Activated B cell treated with CpG ODN at 0.5 μM for 24 hours (primary cell): ENCODE measurements at regions not wholly inside any gene's neighbourhood (a gene's known extent, or its start where the extent isn't known, plus 50 kb on each side); places are given as distances from the start of the nearest gene placed in this dataset.

Experiments
- ATAC-seq: fragments of 200-7000 bp; cut with Tn5 transposase; one replicate; pipeline ENCODE4 v1.10.0; 2021; ENCODE audit warnings: low read depth, mild to moderate bottlenecking, moderate library complexity
- CTCF ChIA-PET: fragments of 350-600 bp; sonication (Branson Sonifier 250); formaldehyde crosslinking; loops from one replicate; lab custom pipeline; 2021; ENCODE audit warnings: antibody characterized with exemption; lab: Charles Lee
- POLR2A ChIA-PET: fragments of 350-600 bp; sonication (Branson Sonifier 250); formaldehyde crosslinking; loops from one replicate; lab custom pipeline; 2021; ENCODE audit warnings: antibody characterized with exemption; lab: Charles Lee
- DNase-seq: peaks from one replicate; pipeline ENCODE4 v3.0.0; 2022
- H3K27ac Mint-ChIP-seq: one replicate; pipeline ENCODE4 v1.8.0; 2020; ENCODE audit warnings: mixed read lengths
- H3K27me3 Mint-ChIP-seq: one replicate; pipeline ENCODE4 v1.8.0; 2021; ENCODE audit warnings: mixed read lengths
- H3K36me3 Mint-ChIP-seq: one replicate; pipeline ENCODE4 v1.8.0; 2021; ENCODE audit warnings: low read depth, mixed read lengths
- H3K4me1 Mint-ChIP-seq: one replicate; pipeline ENCODE4 v1.8.0; 2021; ENCODE audit warnings: mixed read lengths
- H3K4me3 Mint-ChIP-seq: one replicate; pipeline ENCODE4 v1.8.0; 2020; ENCODE audit warnings: mild to moderate bottlenecking, mixed read lengths
- H3K9me3 Mint-ChIP-seq: one replicate; pipeline ENCODE4 v1.8.0; 2020; ENCODE audit warnings: mixed read lengths
- CTCF ChIP-seq: fragments of 200-600 bp; IDR thresholded peaks from one replicate; pipeline ENCODE4 v1.8.0; 2022; ENCODE audit warnings: antibody characterized with exemption, mild to moderate bottlenecking
- intact Hi-C: fragments of 100-400 bp; cut with micrococcal nuclease; formaldehyde crosslinking; loops from one replicate; pipeline ENCODE4 v1.15.1; 2024

GRCh38 chr11:116079580-116079979, 575.4 kb upstream of the CADM1 start:
- TF ChIP-seq CTCF, result no peak
- CTCF ChIA-PET, result no interaction called here
- ATAC-seq, result no peak
- no peaks in the 10 kb centered on the region for H3K36me3 Mint-ChIP-seq
- no peak for DNase-seq
- peaks cover 3% of the 10 kb centered on the region for H3K27me3 Mint-ChIP-seq
- POLR2A ChIA-PET, result no interaction called here
- H3K9me3 Mint-ChIP-seq, result peaks cover 5% of the 10 kb centered on the region
- H3K4me3 Mint-ChIP-seq, result no peak overlapping the region
- H3K27ac Mint-ChIP-seq, result no peak overlapping the region
- H3K4me1 Mint-ChIP-seq, result no peaks in the 10 kb centered on the region
- intact Hi-C loops, result no loop called here

- no peaks in the 10 kb centered on the region for H3K4me1 Mint-ChIP-seq
- H3K27ac Mint-ChIP-seq, result no peak overlapping the region
- H3K9me3 Mint-ChIP-seq, result peaks cover 5% of the 10 kb centered on the region
- CTCF ChIA-PET, result no interaction called here
- H3K27me3 Mint-ChIP-seq, result no peaks in the 10 kb centered on the region
- H3K4me3 Mint-ChIP-seq, result no peak overlapping the region
- POLR2A ChIA-PET, result no interaction called here
- ATAC-seq (no peak), DNase-seq (no peak)
- no peaks in the 10 kb centered on the region for H3K36me3 Mint-ChIP-seq
- TF ChIP-seq CTCF, result no peak
- intact Hi-C loops, result no loop called here
Measured at GRCh38 chr11:116078101-116078591, 573.9 kb upstream of the CADM1 start.

- Mint-ChIP-seq H3K36me3 (no peaks in the 10 kb centered on the region), H3K4me3 (no peak overlapping the region), H3K9me3 (peaks cover 5% of the 10 kb centered on the region), H3K27me3 (peaks cover 2% of the 10 kb centered on the region), H3K4me1 (no peaks in the 10 kb centered on the region), H3K27ac (no peak overlapping the region)
- ATAC-seq, result no peak
- ChIA-PET CTCF (no interaction called here), POLR2A (no interaction called here)
- intact Hi-C loops, result no loop called here
- no peak for TF ChIP-seq CTCF
- no peak for DNase-seq
Measured at GRCh38 chr11:116077092-116077491, 572.9 kb upstream of the CADM1 start.

GRCh38 chr11:116073854-116074837, 569.9 kb upstream of the CADM1 start:
- Mint-ChIP-seq H3K4me1 (no peaks in the 10 kb centered on the region), H3K9me3 (peaks cover 3% of the 10 kb centered on the region), H3K4me3 (no peak overlapping the region), H3K36me3 (no peaks in the 10 kb centered on the region), H3K27me3 (peaks cover 2% of the 10 kb centered on the region), H3K27ac (no peak overlapping the region)
- intact Hi-C loops, result no loop called here
- CTCF ChIA-PET, result no interaction called here
- ATAC-seq (no peak), DNase-seq (no peak)
- TF ChIP-seq CTCF, result no peak
- POLR2A ChIA-PET, result no interaction called here

GRCh38 chr11:116072601-116073410, 568.6 kb upstream of the CADM1 start:
- TF ChIP-seq CTCF, result no peak
- no peaks in the 10 kb centered on the region for H3K36me3 Mint-ChIP-seq
- ATAC-seq (no peak), DNase-seq (no peak)
- no peak overlapping the region for H3K4me3 Mint-ChIP-seq
- ChIA-PET POLR2A (no interaction called here), CTCF (no interaction called here)
- intact Hi-C loops, result no loop called here
- no peaks in the 10 kb centered on the region for H3K4me1 Mint-ChIP-seq
- no peak overlapping the region for H3K27ac Mint-ChIP-seq
- peaks cover 3% of the 10 kb centered on the region for H3K9me3 Mint-ChIP-seq
- peaks cover 2% of the 10 kb centered on the region for H3K27me3 Mint-ChIP-seq
